HEK293T (cell line): ENCODE measurements at regions not wholly inside any gene's neighbourhood (a gene's known extent, or its start where the extent isn't known, plus 50 kb on each side); places are given as distances from the start of the nearest gene placed in this dataset.

ENCODE experiments used
- BHLHE40 ChIP-seq: fragments of 450-650 bp; IDR thresholded peaks from 2 replicates; pipeline ENCODE4 v1.6.1; 2016; ENCODE audit warnings: mild to moderate bottlenecking, moderate library complexity, borderline replicate concordance
- ELF4 ChIP-seq: fragments of 450-650 bp; IDR thresholded peaks from 2 replicates; pipeline ENCODE4 v1.6.1; 2017; ENCODE audit warnings: antibody characterized with exemption
- FOXA1 ChIP-seq: fragments of 450-650 bp; IDR thresholded peaks from 2 replicates; pipeline ENCODE4 v1.6.1; 2016; ENCODE audit warnings: mild to moderate bottlenecking
- FOXK2 ChIP-seq: fragments of 450-650 bp; IDR thresholded peaks from 2 replicates; pipeline ENCODE4 v1.6.1; 2016; ENCODE audit warnings: mild to moderate bottlenecking
- FOXM1 ChIP-seq: fragments of 450-650 bp; IDR thresholded peaks from 2 replicates; pipeline ENCODE4 v1.6.1; 2017; ENCODE audit warnings: mild to moderate bottlenecking, borderline replicate concordance
- HDGF ChIP-seq: fragments of 450-650 bp; IDR thresholded peaks from 2 replicates; pipeline ENCODE4 v1.6.1; 2017; ENCODE audit warnings: antibody characterized with exemption, borderline replicate concordance
- LEF1 ChIP-seq: fragments of 450-650 bp; IDR thresholded peaks from 2 replicates; pipeline ENCODE4 v1.6.1; 2017; ENCODE audit warnings: mild to moderate bottlenecking, borderline replicate concordance
- PKNOX1 ChIP-seq: fragments of 450-650 bp; IDR thresholded peaks from 2 replicates; pipeline ENCODE4 v1.6.1; 2016
- SP1 ChIP-seq: fragments of 450-650 bp; IDR thresholded peaks from 2 replicates; pipeline ENCODE4 v1.6.1; 2017
- TARDBP ChIP-seq: fragments of 450-650 bp; IDR thresholded peaks from 2 replicates; pipeline ENCODE4 v1.6.1; 2016

- TF ChIP-seq LEF1 (no peak), TARDBP (no peak), FOXA1 (no peak), ELF4 (no peak), FOXM1 (no peak), FOXK2 (no peak), SP1 (no peak), BHLHE40 (no peak), PKNOX1 (no peak), HDGF (no peak)
Measured at GRCh38 chr1:189821833-189822232, 655.8 kb downstream of the BRINP3 start.
